GM19372 (cell line): ENCODE measurements at regions not wholly inside any gene's neighbourhood (a gene's known extent, or its start where the extent isn't known, plus 50 kb on each side); places are given as distances from the start of the nearest gene placed in this dataset.

ENCODE experiments used
- ATAC-seq: cut with Tn5 transposase; IDR thresholded peaks from one replicate; pipeline ENCODE4 v1.9.1; 2021; ENCODE audit warnings: mild to moderate bottlenecking, low read depth, moderate library complexity; ENCODE audit not compliant: unreplicated experiment

GRCh38 chr10:131681122-131681521, 219.7 kb upstream of the PPP2R2D start:
- ATAC-seq: no peak

DNA sequence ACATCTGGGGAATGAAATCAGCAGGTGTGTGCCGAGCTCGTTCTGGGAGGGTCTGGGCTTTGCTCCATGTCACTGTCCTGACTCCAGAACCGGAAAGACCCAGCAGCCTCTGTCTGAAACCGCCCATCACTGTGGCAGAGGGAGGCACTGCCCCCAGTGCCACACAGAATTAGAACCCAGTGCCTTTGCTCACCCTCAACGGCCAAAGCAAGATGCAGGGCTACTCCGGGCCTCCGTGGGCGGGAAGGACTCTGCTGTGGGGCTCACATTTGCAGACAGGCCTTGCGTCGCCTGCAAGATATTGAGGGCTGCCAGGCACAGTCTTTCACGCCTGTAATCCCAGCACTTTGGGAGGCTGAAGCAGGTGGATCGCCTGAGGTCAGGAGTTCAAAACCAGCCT, 219.2 kb upstream of the PPP2R2D start:
- ATAC-seq: no peak

GRCh38 chr10:131682271-131682962, 218.4 kb upstream of the PPP2R2D start:
- no peak for ATAC-seq

DNA sequence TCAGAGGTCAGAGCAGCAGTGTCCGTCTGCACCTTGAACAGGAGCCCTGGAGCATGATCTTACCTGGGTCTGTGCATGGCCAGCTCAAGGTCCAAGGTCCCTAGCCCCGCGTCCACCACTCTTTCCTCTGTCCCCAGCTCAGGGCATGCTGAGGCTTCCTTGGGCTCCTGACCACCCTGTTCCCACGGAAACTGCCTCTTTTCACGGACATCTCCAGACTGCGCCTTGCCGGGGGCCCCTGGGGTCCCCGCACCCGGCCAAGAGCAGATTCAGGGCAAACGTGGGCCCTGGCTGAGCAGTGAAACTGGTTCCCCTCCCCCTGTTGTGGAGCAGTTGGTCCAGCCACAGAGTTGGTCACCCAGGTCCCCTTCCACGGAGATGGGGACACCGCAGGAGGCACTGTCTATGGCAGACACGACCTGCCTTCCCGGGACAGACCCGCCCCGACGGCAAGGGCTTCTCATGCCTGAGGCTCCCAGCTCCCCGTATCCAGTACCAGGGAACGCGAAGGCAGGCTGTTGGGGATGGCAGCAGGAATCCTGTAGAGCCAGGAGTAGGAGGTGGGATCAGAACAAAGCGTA, 217.4 kb upstream of the PPP2R2D start:
- no peak for ATAC-seq

DNA sequence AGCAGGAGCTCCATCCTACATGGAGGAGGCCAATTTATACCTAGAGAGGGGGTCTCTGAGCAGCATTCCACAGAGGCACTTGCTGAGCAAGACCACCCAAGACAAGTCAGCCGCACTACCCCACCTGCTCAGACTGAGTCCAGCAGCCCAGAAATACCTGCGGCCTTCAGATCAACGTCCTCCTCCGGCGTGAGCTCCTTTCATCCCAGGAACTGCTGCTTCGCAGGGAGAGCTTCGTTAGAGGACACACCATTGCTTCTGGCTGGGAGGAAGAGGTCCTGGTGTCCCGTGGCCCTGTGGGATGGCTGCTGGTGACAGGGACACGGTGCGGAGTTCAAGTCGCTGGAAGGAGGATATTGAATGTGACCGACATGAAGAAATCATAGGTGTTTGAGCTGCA, 216.9 kb upstream of the PPP2R2D start:
- ATAC-seq: no peak

DNA sequence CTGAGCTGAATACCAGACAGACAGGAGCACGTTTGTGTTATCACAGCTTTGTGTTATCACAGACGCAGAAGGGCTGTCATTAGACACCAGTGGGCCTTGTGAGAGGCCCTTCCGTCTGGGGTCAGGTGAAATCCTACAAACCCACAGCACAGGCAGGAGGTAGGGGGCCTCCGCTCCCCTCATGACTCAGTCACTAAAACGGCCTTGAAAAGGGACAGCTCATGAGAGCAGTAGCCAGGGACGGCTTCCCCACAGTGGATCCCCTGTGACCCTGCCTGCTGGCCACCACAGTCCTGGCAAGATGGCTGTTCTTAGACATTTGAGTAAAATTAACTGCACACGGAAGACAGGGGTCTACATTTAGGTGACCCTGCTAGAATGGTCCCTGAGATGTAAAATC, 215.8 kb upstream of the PPP2R2D start:
- no peak for ATAC-seq

GRCh38 chr10:131685576-131685975, 215.2 kb upstream of the PPP2R2D start:
- no peak for ATAC-seq

DNA sequence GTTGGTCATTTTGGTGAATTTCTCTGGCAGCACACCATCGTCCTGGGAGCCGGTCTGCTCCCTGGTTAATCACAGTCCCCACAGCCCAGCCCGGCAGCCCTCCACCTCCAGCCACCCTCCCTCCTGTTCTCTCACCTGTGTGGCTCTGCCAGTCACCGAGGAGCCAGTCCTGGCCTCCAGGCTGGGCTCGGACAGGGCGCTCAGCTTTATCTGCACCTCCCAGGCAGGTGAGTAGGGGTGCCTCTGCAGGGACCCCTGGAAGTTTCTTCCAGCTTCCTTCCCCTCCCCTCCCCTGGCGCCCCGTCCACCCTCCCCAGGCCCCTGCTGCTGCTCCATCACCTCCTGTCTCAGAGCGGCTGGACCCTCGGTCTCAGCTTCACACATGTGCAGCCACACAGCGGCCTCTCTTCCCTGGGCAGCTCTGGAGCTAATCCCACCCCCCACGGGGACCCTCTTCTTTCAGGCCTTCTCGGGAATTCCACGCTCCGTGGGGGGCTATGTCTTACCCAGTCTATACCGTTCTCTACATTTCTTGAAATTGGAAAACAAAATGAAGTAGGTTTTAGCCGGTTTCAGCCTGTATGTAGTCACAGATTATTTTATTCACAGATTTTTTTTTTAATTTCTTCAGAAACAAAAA, 213.9 kb upstream of the PPP2R2D start:
- no peak for ATAC-seq

- ATAC-seq: no peak
These were observed 212.5 kb upstream of the PPP2R2D start for GRCh38 chr10:131688304-131688703.

DNA sequence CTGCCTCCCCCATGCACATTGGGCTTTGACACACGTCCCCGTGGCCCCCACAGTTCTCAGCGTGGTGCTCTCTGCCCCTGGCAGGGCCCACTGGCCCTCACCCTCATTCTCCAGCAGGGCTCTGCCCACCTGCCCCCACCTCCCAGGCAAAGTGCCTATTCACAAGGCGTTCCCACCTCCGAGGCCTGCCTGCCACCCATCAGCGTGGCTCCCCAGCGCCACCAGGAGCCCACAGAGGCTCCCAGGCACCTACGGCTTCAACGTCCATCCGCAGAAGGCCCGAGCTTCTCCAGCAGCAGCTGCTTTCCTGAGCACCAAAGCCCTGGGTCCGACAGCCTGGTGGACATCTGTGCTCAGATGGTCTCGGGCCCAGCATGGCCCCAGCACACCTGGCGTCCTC, 211.8 kb upstream of the PPP2R2D start:
- no peak for ATAC-seq

DNA sequence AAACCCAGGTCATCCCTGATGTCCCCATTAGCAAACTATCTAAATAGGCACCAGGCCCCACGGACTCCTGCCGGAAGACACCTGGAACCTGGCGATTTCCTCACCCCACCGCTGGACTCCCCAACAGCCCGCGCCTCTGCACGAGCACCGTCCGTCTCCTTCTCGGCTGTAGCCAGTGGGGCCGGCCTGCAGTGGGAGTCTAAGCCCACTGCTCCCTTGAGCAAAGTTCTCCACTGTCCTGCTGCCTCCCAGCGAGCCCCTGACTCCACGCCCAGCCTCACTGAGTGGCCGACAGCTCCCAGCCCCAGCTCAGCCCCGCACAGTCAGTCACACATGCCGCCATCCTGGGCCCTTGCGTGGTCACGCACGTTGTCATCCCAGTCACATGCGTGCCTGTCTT, 211.3 kb upstream of the PPP2R2D start:
- ATAC-seq: no peak

GRCh38 chr10:131689954-131690757, 210.7 kb upstream of the PPP2R2D start:
- no peak for ATAC-seq

- ATAC-seq: no peak
These were observed 210.0 kb upstream of the PPP2R2D start for GRCh38 chr10:131690805-131691239.

DNA sequence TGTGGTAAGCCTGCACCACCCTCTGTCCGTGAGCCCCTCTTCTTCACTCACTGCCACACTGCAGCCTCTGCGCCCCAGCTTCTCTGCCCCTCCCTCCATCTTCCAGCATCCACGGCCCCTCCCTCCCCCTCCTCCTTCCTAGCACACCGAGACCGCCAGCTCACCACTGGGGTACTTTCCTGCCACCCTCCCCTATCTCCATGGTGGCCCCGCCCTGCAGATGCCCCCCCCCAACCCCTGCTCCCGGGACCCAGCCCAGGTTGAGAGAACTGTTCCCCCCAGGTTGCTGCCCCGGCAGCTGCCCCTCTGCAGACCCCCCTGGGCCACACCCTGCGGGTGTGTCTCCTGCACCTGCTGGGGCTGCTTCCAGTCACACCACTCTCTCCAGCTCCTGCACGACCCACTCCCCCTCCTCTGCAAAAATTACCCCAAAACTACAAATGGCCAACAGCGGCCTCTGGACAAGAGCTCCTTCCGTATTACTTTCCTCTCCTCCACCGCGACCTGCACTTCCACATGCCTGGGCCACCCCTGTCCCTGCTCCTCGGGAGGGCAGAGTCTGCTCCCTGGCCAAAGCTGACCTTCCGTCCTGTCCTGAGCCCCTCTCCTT, 209.2 kb upstream of the PPP2R2D start:
- ATAC-seq: no peak

DNA sequence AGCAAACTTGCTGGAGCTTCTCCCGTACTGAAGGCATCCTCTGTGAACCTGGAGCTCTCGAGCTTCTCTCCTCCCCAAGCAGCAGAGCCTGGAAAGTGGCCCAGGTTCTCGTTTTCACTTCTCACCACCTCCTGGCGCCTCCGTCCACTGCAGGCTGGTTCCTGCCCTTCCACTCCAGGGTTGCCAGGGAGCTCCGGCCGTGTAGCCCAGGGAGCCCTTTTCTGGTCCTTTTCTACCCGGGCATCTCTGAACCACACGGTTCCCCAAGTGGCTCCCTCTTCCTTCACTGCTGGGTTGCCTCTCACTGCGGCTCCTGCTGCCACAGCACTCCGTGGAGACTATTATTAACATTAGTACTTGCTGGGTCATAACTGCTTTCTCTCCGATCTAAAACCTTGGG, 208.6 kb upstream of the PPP2R2D start:
- no peak for ATAC-seq

GRCh38 chr10:131692686-131693334, 208.0 kb upstream of the PPP2R2D start:
- no peak for ATAC-seq

DNA sequence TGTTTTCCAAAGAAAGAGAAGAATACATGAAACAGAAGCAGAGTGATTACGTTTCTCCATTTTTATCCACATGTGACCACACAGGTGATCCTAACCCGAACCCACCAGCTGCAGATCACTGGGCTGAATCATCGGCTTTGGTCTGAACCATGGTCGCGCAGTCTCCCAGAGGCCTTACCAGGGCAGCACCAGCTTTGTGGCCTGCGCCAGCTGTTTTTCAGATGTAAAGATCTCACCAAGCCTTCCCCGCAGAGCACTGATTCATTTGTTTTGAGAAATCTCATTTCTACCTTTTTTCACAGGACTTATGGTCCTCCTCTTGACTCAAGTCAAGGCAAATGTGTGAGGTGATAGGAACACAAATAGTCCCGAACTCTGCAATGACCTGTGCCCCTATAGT, 207.0 kb upstream of the PPP2R2D start:
- no peak for ATAC-seq

DNA sequence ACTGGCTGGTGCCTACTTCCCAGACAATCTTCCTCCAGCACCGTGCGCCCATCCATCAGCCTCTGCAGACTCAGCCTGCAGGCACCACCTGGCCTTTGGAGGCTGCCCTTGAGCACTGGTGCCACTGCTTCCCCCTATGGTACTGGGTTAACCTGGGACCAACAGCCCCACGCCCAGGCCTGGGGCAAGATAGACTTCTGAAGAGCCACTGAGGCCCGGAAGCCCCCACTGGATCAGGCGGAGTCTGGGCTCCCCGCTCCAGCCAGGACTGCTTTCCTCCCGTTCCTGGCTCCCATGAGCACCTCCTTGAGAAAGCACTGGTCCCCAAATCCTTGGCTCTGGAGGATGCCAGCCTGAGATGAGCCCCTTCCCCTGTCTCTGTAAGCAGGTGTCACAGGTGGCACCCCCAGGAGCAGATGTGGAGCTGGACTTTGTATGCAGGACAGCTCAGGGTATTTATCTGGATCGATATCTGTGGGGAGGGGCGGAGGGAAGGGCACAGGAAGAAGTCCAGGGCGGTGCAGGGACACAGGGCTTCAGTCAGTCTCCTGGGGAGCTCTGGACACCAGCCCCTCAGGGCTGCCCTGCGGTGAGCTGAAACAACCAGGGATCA, 206.5 kb upstream of the PPP2R2D start:
- no peak for ATAC-seq

GRCh38 chr10:131694781-131695495, 205.9 kb upstream of the PPP2R2D start:
- ATAC-seq: no peak
